Glutamatergic neuron (in vitro differentiated cells): ENCODE measurements at regions not wholly inside any gene's neighbourhood (a gene's known extent, or its start where the extent isn't known, plus 50 kb on each side); places are given as distances from the start of the nearest gene placed in this dataset.

ENCODE experiments used
- DNase-seq: peaks from one replicate; pipeline ENCODE4 v3.0.0; 2022
- H3K27ac Mint-ChIP-seq: one replicate; pipeline ENCODE4 v1.8.0; 2020; ENCODE audit warnings: mild to moderate bottlenecking, mixed read lengths, inconsistent platforms; ENCODE audit not compliant: unreplicated experiment
- H3K27me3 Mint-ChIP-seq: one replicate; pipeline ENCODE4 v1.8.0; 2020; ENCODE audit warnings: mild to moderate bottlenecking, moderate library complexity, mixed read lengths, inconsistent platforms; ENCODE audit not compliant: unreplicated experiment
- H3K36me3 Mint-ChIP-seq: one replicate; pipeline ENCODE4 v1.8.0; 2020; ENCODE audit warnings: mild to moderate bottlenecking, mixed read lengths, inconsistent platforms; ENCODE audit not compliant: unreplicated experiment
- H3K4me1 Mint-ChIP-seq: one replicate; pipeline ENCODE4 v1.8.0; 2020; ENCODE audit warnings: mild to moderate bottlenecking, low read depth, mixed read lengths, inconsistent platforms; ENCODE audit not compliant: unreplicated experiment
- H3K4me3 Mint-ChIP-seq: one replicate; pipeline ENCODE4 v1.8.0; 2020; ENCODE audit warnings: mild to moderate bottlenecking, mixed read lengths, inconsistent platforms; ENCODE audit not compliant: unreplicated experiment
- H3K9me3 Mint-ChIP-seq: one replicate; pipeline ENCODE4 v1.8.0; 2020; ENCODE audit warnings: mild to moderate bottlenecking, moderate library complexity, mixed read lengths, inconsistent platforms; ENCODE audit not compliant: unreplicated experiment
- CTCF ChIP-seq: fragments of 200-600 bp; sonication (generic); IDR thresholded peaks from one replicate; pipeline ENCODE4 v1.5.0; 2021; ENCODE audit not compliant: partially characterized antibody, unreplicated experiment

GRCh38 chr14:105817971-105818711, 291.8 kb downstream of the TMEM121 start:
- DNase-seq: no peak
- Mint-ChIP-seq H3K27ac (no peak overlapping the region), H3K9me3 (peaks cover 21% of the 10 kb centered on the region), H3K4me1 (no peaks in the 10 kb centered on the region), H3K36me3 (peaks cover 17% of the 10 kb centered on the region), H3K27me3 (peaks cover 10% of the 10 kb centered on the region), H3K4me3 (no peak overlapping the region)
- no peak for TF ChIP-seq CTCF

- H3K36me3 Mint-ChIP-seq: peaks cover 17% of the 10 kb centered on the region
Measured at GRCh38 chr14:105818712-105819005, 292.3 kb downstream of the TMEM121 start.

GRCh38 chr14:105830171-105830570, 303.8 kb downstream of the TMEM121 start:
- TF ChIP-seq CTCF: no peak
- peaks cover 7% of the 10 kb centered on the region for H3K9me3 Mint-ChIP-seq
- DNase-seq: no peak
- peaks cover 5% of the 10 kb centered on the region for H3K27me3 Mint-ChIP-seq
- no peaks in the 10 kb centered on the region for H3K4me1 Mint-ChIP-seq
- H3K4me3 Mint-ChIP-seq: no peak overlapping the region
- H3K27ac Mint-ChIP-seq: no peak overlapping the region
- H3K36me3 Mint-ChIP-seq: peaks cover 7% of the 10 kb centered on the region

More at GRCh38 chr14:105818712-105819005, 292.3 kb downstream of the TMEM121 start:
- H3K4me1 Mint-ChIP-seq: no peaks in the 10 kb centered on the region
- H3K27ac Mint-ChIP-seq: no peak overlapping the region
- peaks cover 21% of the 10 kb centered on the region for H3K9me3 Mint-ChIP-seq
- TF ChIP-seq CTCF: no peak
- H3K27me3 Mint-ChIP-seq: peaks cover 10% of the 10 kb centered on the region
- no peak for DNase-seq
- H3K4me3 Mint-ChIP-seq: no peak overlapping the region

- no peak overlapping the region for H3K27ac Mint-ChIP-seq
- no peak overlapping the region for H3K4me3 Mint-ChIP-seq
- TF ChIP-seq CTCF: no peak
- H3K27me3 Mint-ChIP-seq: peaks cover 7% of the 10 kb centered on the region
- DNase-seq: no peak
- peaks cover 13% of the 10 kb centered on the region for H3K9me3 Mint-ChIP-seq
- no peaks in the 10 kb centered on the region for H3K4me1 Mint-ChIP-seq
- H3K36me3 Mint-ChIP-seq: peaks cover 3% of the 10 kb centered on the region
Measured at GRCh38 chr14:105836160-105836559, 309.8 kb downstream of the TMEM121 start.

GRCh38 chr14:105836730-105837129, 310.3 kb downstream of the TMEM121 start:
- TF ChIP-seq CTCF: no peak
- Mint-ChIP-seq H3K27me3 (peaks cover 7% of the 10 kb centered on the region), H3K4me1 (no peaks in the 10 kb centered on the region), H3K36me3 (no peaks in the 10 kb centered on the region), H3K4me3 (no peak overlapping the region), H3K27ac (no peak overlapping the region), H3K9me3 (peaks cover 13% of the 10 kb centered on the region)
- DNase-seq: no peak
